H1 (cell line): ENCODE measurements at regions not wholly inside any gene's neighbourhood (a gene's known extent, or its start where the extent isn't known, plus 50 kb on each side); places are given as distances from the start of the nearest gene placed in this dataset.

Experiments used
- CTCF ChIA-PET: fragments of 300-600 bp; sonication (Branson Sonifier 250); formaldehyde crosslinking; loops from one replicate; lab custom pipeline; 2021; ENCODE audit not compliant: partially characterized antibody; lab: Charles Lee
- POLR2A ChIA-PET: fragments of 300-600 bp; sonication (Branson Sonifier 250); formaldehyde crosslinking; loops from one replicate; lab custom pipeline; 2021; ENCODE audit warnings: inconsistent platforms; ENCODE audit not compliant: partially characterized antibody; lab: Charles Lee
- DNase-seq, 2 experiments: peaks; one replicate each; pipeline versions ENCODE4 v3.0.0 to v3.0.0-alpha.2; 2010 to 2022; ENCODE audit warnings: low spot score in 2 of 2, low read depth in 1 of 2, mixed read lengths in 1 of 2
- FAIRE-seq: peaks from 2 replicates; lab custom pipeline; 2011; peaks lifted over from hg19 to GRCh38; lab: Jason Lieb, UNC
- H2AFZ ChIP-seq: 2 replicates; pipeline ENCODE4 v1.8.1; 2012; ENCODE audit warnings: low read length, inconsistent platforms
- H2AK5ac ChIP-seq: 2 replicates; pipeline ENCODE4 v1.6.1; 2013; ENCODE audit warnings: low read depth, low read length
- H2BK120ac ChIP-seq: replicated peaks from 2 replicates; pipeline ENCODE3; 2013; ENCODE audit warnings: low read depth, low read length, inconsistent platforms
- H2BK12ac ChIP-seq: 2 replicates; pipeline ENCODE4 v1.6.1; 2013; ENCODE audit warnings: low read depth, low read length
- H2BK15ac ChIP-seq: 2 replicates; pipeline ENCODE4 v1.6.1; 2013; ENCODE audit warnings: low read length
- H2BK20ac ChIP-seq: 2 replicates; pipeline ENCODE4 v1.6.1; 2013; ENCODE audit warnings: low read length
- H2BK5ac ChIP-seq: 2 replicates; pipeline ENCODE4 v1.6.1; 2013; ENCODE audit warnings: low read depth, low read length
- H3K14ac ChIP-seq: 2 replicates; pipeline ENCODE4 v1.6.1; 2013; ENCODE audit warnings: inconsistent platforms; ENCODE audit not compliant: insufficient read length
- H3K18ac ChIP-seq: 2 replicates; pipeline ENCODE4 v1.6.1; 2013; ENCODE audit warnings: low read length; ENCODE audit errors: extremely low read depth
- H3K23ac ChIP-seq: 2 replicates; pipeline ENCODE4 v1.6.1; 2013; ENCODE audit warnings: inconsistent platforms; ENCODE audit not compliant: insufficient read length
- H3K23me2 ChIP-seq: 2 replicates; pipeline ENCODE4 v1.6.1; 2013; ENCODE audit warnings: low read depth, low read length
- H3K27ac ChIP-seq: 2 replicates; pipeline ENCODE4 v1.6.1; 2011; ENCODE audit warnings: low read depth, low read length, inconsistent platforms
- H3K27me3 ChIP-seq, 4 experiments: replicated peaks in 1 of 4; 1 replicate in 1 of 4; 2 replicates in 3 of 4; pipeline versions ENCODE4 v1.6.1 to v1.8.1; 2011 to 2013; ENCODE audit warnings: low read length in 3 of 4, mild to moderate bottlenecking in 3 of 4, inconsistent platforms in 2 of 4, mixed read lengths in 2 of 4, moderate library complexity in 1 of 4; ENCODE audit not compliant: control insufficient read depth in 3 of 4, insufficient read depth in 3 of 4; ENCODE audit errors: extremely low read depth in 1 of 4
- H3K36me3 ChIP-seq, 4 experiments: 2 replicates each; pipeline versions ENCODE4 v1.6.1 to v1.8.1; 2011 to 2013; ENCODE audit warnings: mild to moderate bottlenecking in 4 of 4, low read length in 3 of 4, moderate library complexity in 2 of 4, control low read depth in 1 of 4, inconsistent platforms in 1 of 4; ENCODE audit not compliant: insufficient read depth in 4 of 4, control insufficient read depth in 2 of 4
- H3K4ac ChIP-seq: replicated peaks from 2 replicates; pipeline ENCODE3; 2013; ENCODE audit warnings: low read length, low read depth, mixed read lengths, inconsistent platforms; ENCODE audit not compliant: insufficient read length
- H3K4me1 ChIP-seq, 4 experiments: replicated peaks in 1 of 4; 1 replicate in 1 of 4; 2 replicates in 3 of 4; pipeline versions ENCODE4 v1.6.1 to v1.8.1; 2011 to 2013; ENCODE audit warnings: low read length in 3 of 4, inconsistent platforms in 2 of 4, mixed read lengths in 1 of 4; ENCODE audit not compliant: insufficient read depth in 4 of 4, control insufficient read depth in 3 of 4
- H3K4me2 ChIP-seq, 2 experiments: 2 replicates each; pipeline versions ENCODE4 v1.6.1 to v1.8.1; 2011 to 2013; ENCODE audit warnings: low read depth in 2 of 2, low read length in 2 of 2, control low read depth in 1 of 2, inconsistent platforms in 1 of 2, mild to moderate bottlenecking in 1 of 2; ENCODE audit not compliant: insufficient read depth in 1 of 2
- H3K4me3 ChIP-seq, 4 experiments: fragments of 200-600, 300-600 bp in 1 of 4; sonication (generic), shearing (Covaris generic), sonication (Bioruptor Twin) in 1 of 4; 2 replicates each; pipeline versions ENCODE4 v1.5.1 to v1.8.1; 2011 to 2016; ENCODE audit warnings: low read length in 4 of 4, low read depth in 3 of 4, control low read depth in 2 of 4, inconsistent platforms in 2 of 4, mild to moderate bottlenecking in 2 of 4, mixed read lengths in 1 of 4, moderate library complexity in 1 of 4; ENCODE audit not compliant: insufficient read depth in 2 of 4; ENCODE audit errors: extremely low read depth in 1 of 4
- H3K56ac ChIP-seq: replicated peaks from 2 replicates; pipeline ENCODE3; 2013; ENCODE audit warnings: low read depth, mild to moderate bottlenecking, mixed read lengths, low read length, inconsistent platforms; ENCODE audit not compliant: insufficient read length
- H3K79me1 ChIP-seq: 2 replicates; pipeline ENCODE4 v1.6.1; 2013; ENCODE audit warnings: low read depth, low read length, control low read depth
- H3K79me2 ChIP-seq, 2 experiments: 2 replicates each; pipeline versions ENCODE4 v1.6.1 to v1.8.1; 2012 to 2013; ENCODE audit warnings: low read length in 2 of 2, mild to moderate bottlenecking in 2 of 2, inconsistent platforms in 1 of 2; ENCODE audit not compliant: insufficient read depth in 2 of 2, control insufficient read depth in 1 of 2
- H3K9ac ChIP-seq, 4 experiments: replicated peaks in 1 of 4; 1 replicate in 1 of 4; 2 replicates in 3 of 4; pipeline versions ENCODE4 v1.6.1 to v1.8.1; 2011 to 2013; ENCODE audit warnings: low read depth in 3 of 4, low read length in 3 of 4, control low read depth in 2 of 4, mild to moderate bottlenecking in 2 of 4, moderate library complexity in 2 of 4, inconsistent platforms in 1 of 4; ENCODE audit errors: extremely low read depth in 1 of 4
- H3K9me3 ChIP-seq, 2 experiments: 2 replicates each; pipeline versions ENCODE4 v1.6.1 to v1.8.1; 2012 to 2013; ENCODE audit warnings: mild to moderate bottlenecking in 2 of 2, moderate library complexity in 2 of 2, control low read depth in 1 of 2, inconsistent platforms in 1 of 2, low read depth in 1 of 2, low read length in 1 of 2, mixed read lengths in 1 of 2; ENCODE audit not compliant: insufficient read depth in 2 of 2
- H4K20me1 ChIP-seq, 2 experiments: replicated peaks in 1 of 2; 2 replicates each; pipeline versions ENCODE3 to v1.8.1; 2011 to 2013; ENCODE audit warnings: inconsistent platforms in 2 of 2, low read length in 2 of 2, mild to moderate bottlenecking in 1 of 2; ENCODE audit not compliant: insufficient read depth in 2 of 2, control insufficient read depth in 1 of 2
- H4K5ac ChIP-seq: 2 replicates; pipeline ENCODE4 v1.6.1; 2013; ENCODE audit warnings: low read length, low read depth, mixed read lengths, inconsistent platforms; ENCODE audit not compliant: insufficient read length
- H4K8ac ChIP-seq: 2 replicates; pipeline ENCODE4 v1.8.0; 2013; ENCODE audit warnings: mild to moderate bottlenecking, moderate library complexity, low read length, inconsistent platforms; ENCODE audit not compliant: insufficient read depth; ENCODE audit errors: extremely low read depth
- H4K91ac ChIP-seq: replicated peaks from 2 replicates; pipeline ENCODE3; 2013; ENCODE audit warnings: low read length, mixed read lengths, inconsistent platforms; ENCODE audit not compliant: insufficient read length
- BCL11A ChIP-seq, 2 experiments: IDR thresholded peaks; one replicate each; pipeline ENCODE4 v1.6.1; 2011; ENCODE audit warnings: low read depth in 2 of 2, low read length in 2 of 2, mild to moderate bottlenecking in 2 of 2
- CBX8 ChIP-seq: fragments of 300-800, 300-1000 bp; sonication (generic); IDR thresholded peaks from 2 replicates; pipeline ENCODE4 v1.7.1; 2016; ENCODE audit warnings: low read depth, low read length, borderline replicate concordance
- CREB1 ChIP-seq: IDR thresholded peaks from 2 replicates; pipeline ENCODE4 v1.6.1; 2012; ENCODE audit warnings: inconsistent platforms
- EZH2 ChIP-seq: fragments of 200-600 bp; sonication (generic); IDR thresholded peaks from 2 replicates; pipeline ENCODE4 v1.7.1; 2012; ENCODE audit warnings: low read depth, mild to moderate bottlenecking, moderate library complexity, low read length, inconsistent platforms; ENCODE audit not compliant: severe bottlenecking
- HDAC6 ChIP-seq: IDR thresholded peaks from one replicate; pipeline ENCODE4 v1.7.1; 2012; ENCODE audit warnings: low read depth, mild to moderate bottlenecking, inconsistent platforms, low read length, moderate library complexity
- JUND ChIP-seq: IDR thresholded peaks from 2 replicates; pipeline ENCODE4 v1.6.1; 2011; ENCODE audit warnings: mild to moderate bottlenecking, improper control_type of control experiment, low read length
- POLR2AphosphoS5 ChIP-seq: IDR thresholded peaks from 2 replicates; pipeline ENCODE4 v1.6.1; 2011; ENCODE audit warnings: low read depth, low read length
- SAP30 ChIP-seq: fragments of 300-600 bp; sonication (generic); IDR thresholded peaks from 2 replicates; pipeline ENCODE4 v1.7.1; 2012; ENCODE audit warnings: low read length, moderate library complexity, mild to moderate bottlenecking, inconsistent platforms; ENCODE audit not compliant: insufficient read depth, insufficient replicate concordance
- SP2 ChIP-seq: IDR thresholded peaks from 2 replicates; pipeline ENCODE4 v1.6.1; 2012; ENCODE audit warnings: mild to moderate bottlenecking, low read length, inconsistent platforms
- TBP ChIP-seq: IDR thresholded peaks from 2 replicates; pipeline ENCODE4 v1.6.1; 2011; ENCODE audit warnings: low read depth, low read length, improper control_type of control experiment
- WGBS, 2 experiments: shearing (Covaris generic) in 1 of 2; methylation state at CpG; one replicate each; pipeline versions ENCODE4 v1.1.6 to v1.1.7; 2013 to 2015; ENCODE audit warnings: low lambda C conversion rate in 2 of 2, mixed read lengths in 2 of 2, inconsistent platforms in 1 of 2, low coverage in 1 of 2, missing lambda C conversion rate in 1 of 2; ENCODE audit not compliant: insufficient replicate concordance in 2 of 2, insufficient coverage in 1 of 2, insufficient read length in 1 of 2; ENCODE audit errors: extremely low coverage in 1 of 2, missing lambda C conversion rate in 1 of 2; 5-methylcytosine and 5-hydroxymethylcytosine counted together

DNA sequence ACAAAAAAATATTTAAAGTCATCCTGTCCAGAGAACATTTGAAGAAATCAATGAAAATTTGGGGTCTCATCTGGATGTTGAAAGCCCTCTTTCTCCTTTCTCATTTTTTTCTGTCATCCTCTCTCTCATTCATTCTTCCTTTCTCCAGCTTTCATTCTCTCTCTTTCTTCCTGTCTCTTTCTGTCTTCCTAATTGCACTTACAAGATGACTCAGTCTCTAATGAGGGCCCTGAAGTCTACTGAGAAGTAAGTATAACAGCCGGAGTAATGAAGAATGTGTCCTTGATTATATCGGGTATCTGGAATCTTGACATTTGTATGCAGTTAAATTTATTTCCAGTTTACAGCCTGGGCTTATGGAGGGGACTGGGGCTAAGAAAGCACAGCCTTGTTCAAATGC lies 232.2 kb upstream of the SULF2 start:
- no peak overlapping the region for H4K8ac ChIP-seq
- no peaks in the 10 kb centered on the region for H3K79me2 ChIP-seq
- H4K5ac ChIP-seq, result no peak overlapping the region
- no peaks in the 10 kb centered on the region for H3K36me3 ChIP-seq
- H3K9me3 ChIP-seq, result peaks cover 0 to 6% of the 10 kb centered on the region in 2 experiments; a peak in 1 of 4 replicates
- H3K4ac ChIP-seq, result no peak overlapping the region
- H3K23ac ChIP-seq, result no peak overlapping the region
- H2BK12ac ChIP-seq, result no peak overlapping the region
- 100% methylated on average over 2 of the region's 2 CpGs; no CpG with 5 or more reads in 1 of the 2 experiments for WGBS, 2 experiments
- no peak overlapping the region for H3K18ac ChIP-seq
- no peak overlapping the region for H3K56ac ChIP-seq
- no peaks in the 10 kb centered on the region; the same call in 1 of the 2 replicates for H3K23me2 ChIP-seq
- no peaks in the 10 kb centered on the region for H3K79me1 ChIP-seq
- H3K4me1 ChIP-seq, result no peaks in the 10 kb centered on the region
- no peak overlapping the region for H2AK5ac ChIP-seq
- no peak overlapping the region for H3K4me3 ChIP-seq
- no peak overlapping the region for H2BK5ac ChIP-seq
- H3K4me2 ChIP-seq, result no peak overlapping the region
- CTCF ChIA-PET, result no interaction called here
- H4K91ac ChIP-seq, result no peak overlapping the region
- H2BK15ac ChIP-seq, result no peak overlapping the region
- no peak overlapping the region for H2AFZ ChIP-seq
- H3K27me3 ChIP-seq, result no peaks in the 10 kb centered on the region
- H2BK20ac ChIP-seq, result no peak overlapping the region
- no peak for TF ChIP-seq EZH2
- no peak for TF ChIP-seq SAP30
- no peak for TF ChIP-seq POLR2AphosphoS5
- TF ChIP-seq CREB1, result no peak
- no peak for TF ChIP-seq SP2
- TF ChIP-seq TBP, result no peak
- TF ChIP-seq BCL11A (IDR thresholded peaks at IDR 0.05; ENCODE audit: low read depth in 2 of 2, low read length in 2 of 2), result no peak
- no peak for TF ChIP-seq JUND
- no peak for TF ChIP-seq HDAC6
- TF ChIP-seq CBX8, result no peak
- no peaks in the 10 kb centered on the region for H4K20me1 ChIP-seq
- H2BK120ac ChIP-seq, result no peak overlapping the region
- POLR2A ChIA-PET, result no interaction called here
- H3K9ac ChIP-seq, result no peak overlapping the region
- H3K27ac ChIP-seq, result no peak overlapping the region
- DNase-seq (no peak), FAIRE-seq (no peak)
- no peak overlapping the region for H3K14ac ChIP-seq
